Stimulated activated CD4-positive, alpha-beta T cell treated with anti-CD3 and anti-CD28 coated beads, Interleukin-15, amount 100 ng/mL, for 48 hours (primary cell): ENCODE measurements at regions not wholly inside any gene's neighbourhood (a gene's known extent, or its start where the extent isn't known, plus 50 kb on each side); places are given as distances from the start of the nearest gene placed in this dataset.

Source experiments
- DNase-seq, 2 donors: peaks; one replicate each; pipeline ENCODE4 v3.0.0-alpha.2; 2020; ENCODE audit warnings: low read depth in 2 of 2

DNA sequence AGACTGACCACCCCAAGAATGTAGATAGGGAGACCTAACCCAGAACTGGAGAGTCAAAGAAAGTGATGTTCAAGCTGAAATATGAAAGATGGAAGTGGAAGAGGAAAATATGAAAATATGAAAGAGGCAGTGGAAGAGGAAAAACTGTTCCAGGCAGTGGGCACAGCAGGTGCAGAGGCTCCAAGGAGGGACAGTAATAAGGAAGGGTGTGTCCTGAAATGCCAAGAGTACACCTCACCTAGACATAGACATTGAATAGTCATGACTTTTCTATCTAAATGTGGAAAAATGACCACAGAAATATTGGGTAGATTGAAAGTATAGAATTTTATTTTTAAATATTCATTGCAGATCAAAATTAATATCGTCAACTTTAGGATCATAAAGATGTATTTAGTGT is 161.7 kb upstream of the USP24 start:
- DNase-seq, result no peak

DNA sequence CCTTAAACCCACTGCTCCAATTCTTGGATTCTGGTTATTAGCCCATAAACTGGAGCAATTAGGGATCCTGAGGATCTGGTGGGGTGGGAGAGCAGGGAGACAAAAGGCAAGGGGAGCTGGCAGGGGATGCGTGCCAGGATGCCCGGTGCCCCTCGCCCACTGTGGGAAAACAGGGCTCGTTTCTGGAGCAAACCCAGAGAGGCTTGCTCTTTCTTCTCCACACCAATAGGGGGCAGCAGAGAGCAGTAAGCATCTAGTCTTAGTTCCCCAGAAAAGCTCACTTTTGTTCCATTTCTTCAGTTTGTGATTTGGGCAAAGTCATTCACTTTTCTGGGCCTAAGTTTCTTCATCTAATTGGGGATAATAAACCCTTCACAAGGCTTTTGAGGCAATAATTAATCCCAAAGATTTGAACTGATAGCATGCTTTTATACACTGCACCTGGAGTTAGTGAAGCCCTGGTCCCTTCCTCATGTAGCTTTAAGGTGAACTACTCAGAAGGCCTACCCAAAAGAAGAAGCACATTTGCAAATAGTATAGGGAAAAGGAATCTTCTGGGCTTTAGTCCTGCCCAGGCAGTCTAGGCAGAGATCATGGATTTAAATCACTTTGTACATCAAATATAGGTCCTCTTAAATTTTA is 160.6 kb upstream of the USP24 start:
- DNase-seq, result peak in 1 of 2 donors; percentile 33

DNA sequence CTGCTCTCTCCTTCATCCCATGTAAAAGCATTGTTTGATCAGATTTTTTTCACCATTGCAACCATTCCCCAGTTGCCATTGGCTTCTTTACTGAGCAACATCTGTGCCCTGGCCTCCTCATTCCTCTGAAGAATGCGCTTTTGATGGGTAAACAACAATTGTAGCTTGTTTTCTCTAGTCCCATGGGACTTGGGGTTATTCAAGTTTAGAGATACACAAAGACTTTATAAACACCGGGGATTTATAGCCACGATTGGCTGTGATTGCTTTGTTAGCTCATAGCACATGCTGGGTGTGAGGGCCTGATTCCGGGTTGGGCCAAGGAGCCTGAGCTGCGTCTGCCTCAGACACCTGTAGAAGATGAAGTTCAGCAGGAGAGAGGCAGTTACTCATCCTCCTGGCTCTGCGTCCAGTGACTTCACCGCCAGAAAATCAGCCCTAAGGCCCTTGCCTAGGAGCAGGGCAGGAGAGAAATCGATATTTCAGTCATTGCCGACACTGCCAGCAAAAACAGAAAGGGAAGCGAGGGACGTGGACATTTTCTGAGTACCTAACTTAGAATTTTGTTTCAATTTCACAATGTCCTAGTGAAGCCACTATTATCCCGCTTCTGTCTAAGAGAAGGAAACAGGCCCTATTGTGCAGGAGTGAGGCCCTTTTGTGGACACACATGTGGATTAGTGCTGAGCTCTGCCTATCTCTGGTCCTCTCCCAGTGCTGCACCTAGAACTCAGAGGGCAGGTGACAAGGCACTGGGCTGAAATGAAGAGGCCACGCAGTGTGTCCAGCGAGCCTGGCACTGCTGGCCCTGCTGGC is 159.8 kb upstream of the USP24 start:
- DNase-seq, result no peak

DNA sequence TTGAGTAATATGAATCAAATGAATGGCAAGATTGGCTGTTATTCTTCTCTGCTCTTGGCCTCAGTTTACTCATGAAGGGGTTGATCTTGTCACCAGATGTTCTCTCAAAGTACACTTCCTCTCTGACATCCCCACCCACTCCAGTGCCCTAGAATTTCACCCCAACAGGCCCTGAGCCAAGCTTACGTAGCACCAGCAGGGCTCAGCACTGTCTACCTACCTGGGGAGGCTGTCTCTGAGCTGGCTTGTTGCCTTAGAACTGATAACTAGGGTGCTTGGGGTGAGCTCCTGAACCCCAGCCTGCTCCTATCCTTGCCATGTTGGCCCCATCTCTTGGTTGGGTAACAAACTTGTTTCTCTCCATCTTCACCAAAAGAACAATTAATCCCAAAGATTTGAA is 159.1 kb upstream of the USP24 start:
- no peak for DNase-seq

DNA sequence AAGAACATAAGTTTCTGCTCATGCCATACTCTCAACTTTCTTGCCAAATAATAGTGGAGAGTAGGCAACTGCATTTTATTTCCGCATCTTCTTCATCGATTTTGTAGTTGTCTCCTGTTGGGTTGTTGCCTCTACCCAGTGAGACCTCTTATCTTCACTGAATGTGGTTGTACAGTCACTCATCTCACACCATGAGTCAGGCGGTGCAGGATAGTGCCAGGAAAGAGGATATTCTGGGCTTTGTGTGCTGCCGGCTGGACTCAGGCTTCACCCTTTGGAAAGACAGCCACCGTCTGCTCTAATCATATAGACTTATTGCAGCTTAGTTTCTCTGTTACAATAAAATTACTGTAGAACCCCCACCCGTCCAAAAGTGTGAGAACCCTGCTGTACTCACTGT is 154.3 kb upstream of the USP24 start:
- no peak for DNase-seq

DNA sequence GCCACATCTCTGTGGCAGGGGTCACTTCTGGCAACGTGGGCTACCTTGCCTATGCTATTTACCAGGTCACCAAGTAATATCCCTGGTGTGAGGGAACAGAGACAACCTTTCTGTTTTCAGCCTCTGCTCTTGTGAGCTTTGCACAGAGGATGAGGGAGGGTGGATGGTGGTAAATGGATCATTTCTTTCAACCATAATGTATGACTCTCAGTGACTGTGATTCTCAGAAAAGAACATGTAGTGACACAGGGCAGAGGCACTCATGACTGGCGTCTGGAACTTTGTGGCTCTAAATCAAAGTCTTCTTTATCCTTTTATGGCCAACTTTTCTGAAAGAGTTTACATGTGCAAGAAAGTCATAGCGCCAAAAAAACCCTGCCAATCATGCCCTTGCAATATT is 153.5 kb upstream of the USP24 start:
- no peak for DNase-seq

DNA sequence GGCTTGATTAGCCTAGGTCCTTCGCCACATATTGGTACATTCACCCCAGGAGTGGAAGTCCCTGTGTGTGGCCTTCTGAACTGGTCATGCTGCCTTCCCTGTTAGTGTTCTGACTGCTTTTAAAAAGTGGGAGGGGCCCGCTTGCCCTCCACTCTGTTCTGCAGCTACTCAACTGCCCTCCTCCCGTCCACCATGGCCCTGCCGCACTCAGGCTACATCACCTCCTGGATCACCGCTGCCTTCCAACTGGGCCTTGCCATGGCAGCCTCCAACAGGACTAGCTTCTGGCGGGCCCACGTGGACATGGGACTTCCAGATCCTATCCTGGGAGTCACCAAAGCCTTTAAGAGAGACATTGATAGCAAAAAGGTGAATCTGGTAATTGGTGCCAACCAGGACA is 152.1 kb upstream of the USP24 start:
- DNase-seq, result no peak

DNA sequence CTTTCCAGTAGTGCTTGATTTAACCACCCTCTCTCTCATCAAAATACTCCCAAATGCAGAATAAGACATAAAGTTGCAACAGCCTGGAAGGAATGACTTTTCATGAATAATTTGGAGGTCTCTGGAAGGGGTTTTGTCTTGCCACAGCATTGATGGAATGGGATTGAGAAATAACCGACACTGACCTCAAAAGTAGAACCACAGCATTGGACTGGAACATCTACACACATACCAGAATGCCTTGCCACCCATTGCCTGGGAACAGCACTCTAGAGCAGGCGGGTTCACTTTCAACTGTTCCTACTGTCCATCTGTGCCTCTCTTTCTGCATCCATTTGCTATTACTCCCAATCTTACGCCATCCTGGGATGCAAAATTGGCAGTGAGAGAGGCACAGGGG is 149.1 kb upstream of the USP24 start:
- DNase-seq, result no peak

DNA sequence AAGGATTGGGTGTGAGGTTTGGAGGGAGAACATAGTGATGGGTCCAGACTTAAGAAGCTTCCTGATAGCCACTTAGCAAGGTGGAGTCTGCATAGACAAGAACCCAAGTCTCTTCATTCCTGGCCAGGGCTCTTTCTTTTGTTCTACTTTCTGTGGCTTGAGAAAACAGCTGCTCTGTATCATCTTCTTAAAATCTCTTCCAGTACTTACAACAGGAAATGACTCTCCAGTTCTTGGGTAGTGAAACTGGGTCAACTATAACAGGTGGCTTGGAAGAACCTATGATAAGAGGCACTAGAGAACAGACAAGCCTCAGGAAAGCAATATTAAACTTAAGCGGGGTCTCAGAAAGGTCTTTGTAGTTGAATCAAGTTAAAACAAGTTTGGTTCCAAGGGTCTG is 148.1 kb upstream of the USP24 start:
- no peak for DNase-seq

DNA sequence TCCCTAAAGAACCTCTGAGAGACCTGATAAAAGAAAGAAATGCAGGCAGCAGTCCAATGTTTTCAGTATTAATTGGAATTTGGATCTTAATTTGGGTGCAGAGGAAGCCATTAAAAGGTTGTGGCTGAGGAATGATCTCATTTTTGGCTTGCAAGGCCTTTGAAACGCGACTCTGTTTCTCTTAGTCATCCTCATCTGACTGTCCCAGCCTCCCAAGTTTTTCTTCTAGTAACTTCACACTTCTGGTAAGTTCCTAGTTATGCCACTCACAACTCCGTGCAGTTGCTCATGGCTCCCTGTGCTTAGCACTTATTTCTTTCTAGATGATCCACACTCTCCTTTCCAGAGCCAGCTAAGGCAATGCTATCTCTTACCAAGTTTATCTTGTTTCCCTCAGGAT is 147.4 kb upstream of the USP24 start:
- DNase-seq, result no peak

DNA sequence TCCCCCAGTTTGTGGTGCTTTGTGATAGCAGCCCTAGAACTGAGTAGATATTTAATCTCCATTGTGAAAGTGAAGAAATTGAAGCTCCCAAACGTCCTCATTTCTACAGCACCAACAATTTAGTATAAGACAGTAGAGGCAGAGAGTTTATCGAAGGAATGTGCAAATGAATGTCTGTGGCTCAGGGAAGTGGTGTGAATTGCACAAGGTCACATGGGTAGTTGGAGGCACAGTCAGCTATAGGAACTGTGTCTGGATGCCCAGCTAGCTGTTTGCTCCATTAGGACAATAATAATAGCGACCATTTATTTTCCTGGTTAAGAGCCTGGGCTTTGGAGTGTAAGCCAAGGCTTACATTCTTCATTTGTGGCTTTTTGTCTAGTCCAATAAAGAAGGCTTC is 144.4 kb upstream of the USP24 start:
- DNase-seq, result no peak

DNA sequence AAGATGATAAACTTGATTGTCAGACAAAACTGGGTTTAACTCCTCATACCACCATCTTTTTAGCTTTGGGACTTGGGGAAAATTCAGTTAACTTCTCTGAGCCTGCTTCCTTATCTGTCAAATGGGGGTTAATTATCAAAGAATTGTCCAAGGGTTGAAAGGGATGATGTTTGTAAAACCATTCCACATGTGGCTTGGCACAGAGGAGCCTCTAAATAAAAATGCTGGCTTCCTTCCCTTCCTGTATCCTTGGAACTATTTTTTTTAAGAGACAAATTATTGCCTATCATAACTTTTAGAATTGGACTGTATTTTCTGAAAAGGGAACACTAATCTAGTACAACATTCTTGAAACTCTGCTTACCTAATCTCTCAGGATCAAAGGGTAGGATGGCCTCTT is 143.4 kb upstream of the USP24 start:
- DNase-seq, result no peak

DNA sequence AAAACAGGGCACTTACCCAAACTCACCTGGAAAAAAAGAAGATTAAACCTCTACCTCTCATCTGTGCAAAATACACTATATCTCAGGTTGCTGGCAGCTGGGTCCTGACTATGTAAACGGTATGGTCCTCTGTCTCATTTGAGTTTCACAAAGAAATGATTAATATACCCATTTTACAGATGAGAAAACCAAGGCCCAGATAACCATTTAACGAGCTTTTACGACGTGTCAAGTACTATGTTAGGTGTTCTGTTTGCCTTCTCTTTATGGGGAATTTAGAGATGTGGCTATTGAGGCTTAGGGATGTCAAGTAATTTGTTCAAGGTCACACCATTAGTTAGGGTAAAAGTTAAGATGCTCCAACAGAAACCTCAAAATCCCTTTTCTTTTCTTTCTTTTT is 140.4 kb upstream of the USP24 start:
- DNase-seq, result no peak

DNA sequence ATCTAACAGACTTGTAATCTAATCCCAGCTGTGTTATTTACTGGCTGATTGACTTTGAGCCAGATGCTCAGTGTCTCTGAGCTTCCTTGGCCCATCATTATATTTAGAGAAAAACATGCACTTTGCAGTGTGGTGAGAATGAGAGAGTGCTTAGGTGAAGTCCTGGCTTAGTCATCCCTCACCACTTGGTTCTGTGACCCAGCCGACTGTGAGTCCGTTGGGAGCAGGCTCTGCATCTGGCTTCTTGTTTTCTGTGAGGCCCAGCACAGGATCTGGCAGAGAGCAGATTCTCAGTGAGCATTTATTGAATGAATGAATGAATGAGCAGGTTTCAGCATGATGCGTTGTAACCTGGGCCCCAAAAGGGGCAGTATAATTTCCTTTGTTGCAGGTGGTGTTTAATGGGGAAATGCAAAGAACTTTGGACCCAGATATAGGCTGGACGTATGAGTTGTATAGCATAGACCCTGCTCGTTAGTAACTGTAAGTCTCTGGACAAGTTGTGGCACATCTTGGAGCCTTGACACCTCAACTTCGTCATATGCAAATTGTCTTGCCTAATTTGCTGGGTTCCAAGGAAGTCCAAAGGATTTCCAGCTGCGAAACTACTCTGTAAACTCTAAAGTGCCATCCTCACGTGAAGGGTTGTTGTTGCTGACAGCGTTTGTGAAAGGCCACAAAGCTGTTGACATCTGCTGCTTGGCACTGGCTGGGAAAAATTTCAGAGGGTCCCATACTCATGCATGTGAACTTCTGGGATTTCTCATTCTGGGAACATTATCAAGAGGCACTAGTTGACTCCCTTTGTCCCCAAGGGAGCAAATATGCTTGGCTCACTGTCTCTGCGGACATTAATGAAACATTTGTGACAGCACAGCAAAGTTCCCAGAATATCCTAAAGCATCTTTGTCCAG is 138.8 kb upstream of the USP24 start:
- DNase-seq, result no peak

DNA sequence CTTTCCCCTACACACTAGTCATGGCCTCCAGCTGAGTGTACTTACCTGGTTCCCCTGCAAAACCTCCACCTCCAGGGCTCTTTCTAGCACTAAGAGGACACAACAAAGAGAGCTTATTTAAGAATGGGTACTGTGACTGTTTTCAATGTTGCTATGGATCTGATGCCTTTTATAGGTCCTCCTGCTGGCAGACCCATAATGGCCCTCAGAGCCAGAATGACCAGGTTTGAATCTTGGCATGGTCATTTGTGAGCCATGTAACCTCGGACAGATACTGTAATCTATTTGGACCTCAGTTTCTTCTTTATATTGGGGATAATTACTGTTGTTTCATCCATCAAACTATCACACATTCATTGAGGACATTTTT is 137.6 kb upstream of the USP24 start:
- no peak for DNase-seq

DNA sequence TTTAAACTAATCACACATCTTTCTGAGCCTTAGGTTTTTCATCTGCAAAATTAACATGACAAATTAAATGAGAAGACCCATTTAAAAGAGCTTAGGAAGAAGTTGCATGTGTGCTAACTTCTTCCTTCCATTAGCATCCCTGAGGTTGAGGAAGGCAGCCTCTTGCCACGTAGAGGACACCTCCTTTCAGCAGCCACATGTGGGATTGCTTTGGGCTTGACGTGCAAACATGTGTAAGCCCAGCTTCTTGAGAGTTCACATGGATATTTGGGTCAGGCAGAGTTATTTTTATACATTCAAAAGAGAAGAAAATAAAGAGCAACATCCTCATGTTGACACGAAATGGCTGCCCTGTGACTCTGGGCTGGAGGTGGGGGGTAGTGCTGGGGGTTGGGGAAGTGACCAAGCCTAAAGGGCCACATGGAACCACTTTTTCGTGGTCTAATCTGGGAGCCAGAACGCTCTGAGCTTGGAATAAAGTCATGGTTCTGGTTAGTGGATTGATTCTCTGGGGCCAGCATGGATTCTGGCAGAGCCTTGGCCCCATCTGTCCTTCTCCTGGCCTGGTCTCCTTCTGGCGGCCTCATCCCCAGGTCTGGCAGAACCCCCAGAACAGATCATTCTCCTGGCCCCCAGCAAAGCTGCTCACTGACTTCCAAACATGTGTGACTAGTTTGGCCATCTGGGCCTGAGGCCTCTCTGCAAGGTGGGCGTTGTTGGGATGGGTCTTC is 137.1 kb upstream of the USP24 start:
- no peak for DNase-seq

DNA sequence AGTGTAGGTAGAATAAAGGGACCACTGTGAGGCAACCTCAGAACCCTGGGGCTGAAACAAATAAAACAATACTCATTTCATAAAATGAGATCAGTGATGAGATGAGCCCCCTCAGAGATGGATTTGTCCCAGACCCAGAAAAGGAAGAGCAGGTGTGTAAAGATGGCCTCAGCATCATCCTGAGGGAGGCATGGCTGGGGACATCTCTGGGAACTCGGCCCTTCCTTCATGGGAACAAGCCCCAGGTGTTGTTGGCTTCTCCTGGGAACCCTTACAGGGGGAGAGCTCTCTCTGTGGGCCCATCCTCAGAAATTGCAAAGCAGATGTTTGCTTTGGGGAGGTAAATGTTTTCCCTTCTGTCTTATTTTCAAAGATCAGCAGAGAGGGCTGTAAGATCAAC is 133.2 kb upstream of the USP24 start:
- no peak for DNase-seq

DNA sequence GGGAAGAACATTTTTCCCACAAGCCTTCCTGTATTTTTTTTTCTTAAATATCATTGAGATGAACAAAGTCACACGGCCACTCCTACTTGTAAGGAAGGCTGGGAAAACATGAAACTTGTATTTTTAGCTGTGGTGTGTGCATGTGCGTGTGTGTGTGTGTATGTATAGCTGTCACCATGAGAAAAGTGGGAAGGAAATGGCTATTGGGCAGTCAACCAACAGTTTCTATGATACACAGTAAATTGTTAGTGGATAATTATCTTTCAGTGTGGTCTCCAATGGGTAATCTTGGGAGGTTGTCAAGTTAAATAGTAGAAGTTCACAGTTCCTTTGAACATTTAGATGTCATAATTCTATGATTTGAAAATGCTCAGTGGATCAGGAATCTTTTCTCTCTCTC is 132.7 kb upstream of the USP24 start:
- DNase-seq, result no peak

DNA sequence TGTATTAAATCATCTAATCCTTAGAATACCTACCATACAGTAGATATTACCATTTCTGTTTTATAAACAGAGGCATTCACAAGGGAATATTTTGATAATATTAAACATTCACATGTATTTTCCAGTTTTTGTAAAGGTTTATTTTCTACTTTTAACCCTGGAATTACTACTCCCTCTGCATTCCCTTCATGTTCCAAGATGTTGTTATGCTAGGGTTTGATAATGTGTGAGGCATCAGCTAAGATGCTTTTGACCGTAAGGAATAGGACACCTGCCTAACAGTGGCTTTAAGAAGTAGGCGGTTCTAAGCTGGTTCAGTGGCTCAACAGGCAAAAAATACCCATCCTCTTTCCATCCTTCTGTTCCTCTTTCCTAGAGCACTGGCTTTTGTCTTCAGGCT is 131.9 kb upstream of the USP24 start:
- no peak for DNase-seq

DNA sequence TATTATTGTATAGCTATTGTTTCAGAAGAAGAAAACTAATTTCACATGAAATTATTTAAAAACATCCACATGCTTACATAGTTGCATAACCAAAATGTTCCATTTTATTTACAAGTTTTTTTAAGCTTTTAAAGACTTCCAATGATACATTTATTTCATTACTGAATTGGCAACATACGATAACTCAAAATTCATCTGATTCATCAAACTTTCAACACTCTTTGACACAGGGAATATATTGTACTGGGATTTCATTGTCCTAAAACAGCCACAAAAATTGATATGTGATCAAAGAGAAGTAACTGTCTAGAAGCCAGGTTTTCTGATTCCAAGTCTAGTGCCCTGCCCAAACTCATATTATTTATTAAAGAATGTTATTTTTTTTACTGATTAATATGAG is 131.4 kb upstream of the USP24 start:
- DNase-seq, result no peak

DNA sequence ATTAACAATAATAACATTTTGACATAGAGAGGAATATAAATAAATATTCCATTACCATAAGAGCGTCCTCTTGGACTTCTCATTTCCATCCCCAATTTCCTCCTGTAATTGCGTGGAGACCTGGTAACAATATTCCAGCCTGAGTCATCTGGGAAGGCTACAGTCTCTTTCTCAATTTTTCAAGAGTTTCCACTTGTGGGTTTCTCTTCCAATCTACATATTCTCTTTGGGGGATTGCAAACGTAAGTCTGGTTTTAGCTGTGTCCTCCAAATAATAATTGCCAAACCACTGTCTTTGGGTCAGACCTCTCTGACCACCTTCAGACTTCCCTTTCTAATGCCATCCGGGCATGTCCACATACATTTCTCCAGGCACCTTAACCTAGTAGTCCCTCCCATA is 124.5 kb upstream of the USP24 start:
- no peak for DNase-seq

DNA sequence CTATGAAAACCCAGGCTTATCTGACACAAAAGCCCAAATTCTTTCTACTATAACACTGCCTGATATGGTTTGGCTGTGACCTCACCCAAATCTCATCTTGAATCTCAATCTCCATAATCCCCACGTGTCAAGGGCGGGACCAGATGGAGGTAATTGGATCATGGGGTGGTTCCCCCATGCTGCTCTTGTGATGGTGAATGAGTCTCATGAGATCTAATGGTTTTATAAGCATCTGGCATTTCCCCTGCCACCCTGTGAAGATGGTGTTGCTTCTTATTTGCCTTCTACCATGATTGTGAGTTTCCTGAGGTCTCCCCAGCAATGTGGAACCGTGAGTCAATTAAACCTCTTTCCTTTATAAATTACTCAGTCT is 123.3 kb upstream of the USP24 start:
- DNase-seq, result peak in 1 of 2 donors; percentile 7
